Stimulated activated CD4-positive, alpha-beta T cell treated with anti-CD3 and anti-CD28 coated beads, Interleukin-2, amount 100 ng/mL, for 24 hours (primary cell): ENCODE measurements at regions not wholly inside any gene's neighbourhood (a gene's known extent, or its start where the extent isn't known, plus 50 kb on each side); places are given as distances from the start of the nearest gene placed in this dataset.

Source experiments
- DNase-seq, 2 donors: peaks; one replicate each; pipeline ENCODE4 v3.0.0-alpha.2; 2020

GRCh38 chr13:89255844-89256406, 1584.8 kb downstream of the SLITRK5 start:
- no peak for DNase-seq

GRCh38 chr13:89267734-89268133, 1596.6 kb downstream of the SLITRK5 start:
- no peak for DNase-seq

- no peak for DNase-seq
Measured at GRCh38 chr13:89269737-89270136, 1598.6 kb downstream of the SLITRK5 start.

- no peak for DNase-seq
Measured at GRCh38 chr13:89270736-89271135, 1599.6 kb downstream of the SLITRK5 start.

- no peak for DNase-seq
Measured at GRCh38 chr13:89279374-89279773, 1608.2 kb downstream of the SLITRK5 start.

- DNase-seq, result no peak
Measured at GRCh38 chr13:89281331-89281730, 1610.2 kb downstream of the SLITRK5 start.

- DNase-seq, result no peak
Measured at GRCh38 chr13:89282241-89282640, 1611.1 kb downstream of the SLITRK5 start.

- no peak for DNase-seq
Measured at GRCh38 chr13:89287381-89287780, 1616.2 kb downstream of the SLITRK5 start.

GRCh38 chr13:89294115-89294867, 1623.1 kb downstream of the SLITRK5 start:
- no peak for DNase-seq

GRCh38 chr13:89307278-89307677, 1636.1 kb downstream of the SLITRK5 start:
- no peak for DNase-seq

GRCh38 chr13:89310943-89311672, 1639.9 kb downstream of the SLITRK5 start:
- DNase-seq, result no peak

GRCh38 chr13:89315287-89315686, 1644.1 kb downstream of the SLITRK5 start:
- no peak for DNase-seq

- no peak for DNase-seq
Measured at GRCh38 chr13:89322466-89322865, 1651.3 kb downstream of the SLITRK5 start.

GRCh38 chr13:89324582-89324981, 1653.4 kb downstream of the SLITRK5 start:
- no peak for DNase-seq

GRCh38 chr13:89343165-89343564, 1672.0 kb downstream of the SLITRK5 start:
- no peak for DNase-seq

GRCh38 chr13:89352384-89352783, 1681.2 kb downstream of the SLITRK5 start:
- DNase-seq, result no peak

- DNase-seq, result no peak
Measured at GRCh38 chr13:89361909-89362308, 1690.7 kb downstream of the SLITRK5 start.

GRCh38 chr13:89363144-89363543, 1692.0 kb downstream of the SLITRK5 start:
- DNase-seq, result no peak

GRCh38 chr13:89372193-89372592, 1701.0 kb downstream of the SLITRK5 start:
- DNase-seq, result no peak

- no peak for DNase-seq
Measured at GRCh38 chr13:89375839-89376238, 1704.7 kb downstream of the SLITRK5 start.

- no peak for DNase-seq
Measured at GRCh38 chr13:89380101-89380500, 1708.9 kb downstream of the SLITRK5 start.

GRCh38 chr13:89382981-89383380, 1711.8 kb downstream of the SLITRK5 start:
- DNase-seq, result no peak

GRCh38 chr13:89383891-89384290, 1712.7 kb downstream of the SLITRK5 start:
- DNase-seq, result no peak

GRCh38 chr13:89393758-89394304, 1722.7 kb downstream of the SLITRK5 start:
- no peak for DNase-seq
